HepG2 (cell line): ENCODE measurements at regions not wholly inside any gene's neighbourhood (a gene's known extent, or its start where the extent isn't known, plus 50 kb on each side); places are given as distances from the start of the nearest gene placed in this dataset.

Experiments
- ATAC-seq: fragments of 200-7000 bp; cut with Tn5 transposase; 3 replicates; pipeline ENCODE4 v1.9.1; 2020; ENCODE audit warnings: mild to moderate bottlenecking, moderate library complexity
- BruUV-seq: library from RNA; stranded (reverse); fragments of 400-500 nt; replicated peaks from 2 replicates; lab custom pipeline; 2021; lab: Mats Ljungman, UMichigan
- CTCF ChIA-PET: fragments of 300-600 bp; formaldehyde crosslinking; extraction: SDS; loops from one replicate; lab custom pipeline; 2021; ENCODE audit warnings: low total read pairs, inconsistent platforms, low intra/inter-chr PET ratio; lab: Yijun Ruan, JAX
- POLR2A ChIA-PET: fragments of 350-600 bp; sonication (Branson Sonifier 250); formaldehyde crosslinking; loops from one replicate; lab custom pipeline; 2020; ENCODE audit warnings: antibody characterized with exemption, inconsistent platforms; lab: Yijun Ruan, JAX
- DNase-seq: peaks from one replicate; pipeline ENCODE4 v3.0.0-alpha.2; 2015; ENCODE audit warnings: low spot score
- FAIRE-seq: peaks from 3 replicates; lab custom pipeline; 2011; peaks lifted over from hg19 to GRCh38; lab: Jason Lieb, UNC
- H2AFZ ChIP-seq: one replicate; pipeline ENCODE4 v1.6.1; 2011; ENCODE audit warnings: low read length, inconsistent platforms
- H3K27ac ChIP-seq: fragments of 300-600 bp; 3 replicates; pipeline ENCODE4 v1.8.0; 2011; ENCODE audit warnings: mixed run types, mild to moderate bottlenecking, mixed read lengths, low read length, inconsistent platforms; ENCODE audit not compliant: insufficient read depth; ENCODE audit errors: extremely low read length
- H3K27me3 ChIP-seq, 2 experiments: fragments of 200-600 bp in 1 of 2; 2 replicates in 1 of 2; 3 replicates in 1 of 2; pipeline versions ENCODE4 v1.6.0 to v1.8.0; 2011; ENCODE audit warnings: low read length in 2 of 2, mild to moderate bottlenecking in 2 of 2, moderate library complexity in 2 of 2, inconsistent platforms in 1 of 2; ENCODE audit not compliant: insufficient read depth in 2 of 2, control insufficient read depth in 1 of 2
- H3K36me3 ChIP-seq, 2 experiments: fragments of 200-600 bp in 1 of 2; replicated peaks in 1 of 2; 2 replicates in 1 of 2; 3 replicates in 1 of 2; pipeline versions ENCODE4 v1.5.1 to v1.8.0; 2011; ENCODE audit warnings: low read length in 2 of 2, inconsistent platforms in 1 of 2; ENCODE audit not compliant: insufficient read depth in 2 of 2, control insufficient read depth in 1 of 2
- H3K4me1 ChIP-seq: 2 replicates; pipeline ENCODE4 v1.5.1; 2012; ENCODE audit warnings: low read length, inconsistent platforms; ENCODE audit not compliant: insufficient read depth
- H3K4me2 ChIP-seq: 2 replicates; pipeline ENCODE4 v1.6.0; 2011; ENCODE audit warnings: low read depth, low read length, inconsistent platforms
- H3K4me3 ChIP-seq, 3 experiments: fragments of 200-600 bp in 1 of 3; sonication (generic), shearing (Covaris generic) in 1 of 3; replicated peaks in 1 of 3; 2 replicates each; pipeline ENCODE4 v1.5.1; 2011 to 2016; ENCODE audit warnings: low read length in 3 of 3, inconsistent platforms in 2 of 3, low read depth in 2 of 3, mild to moderate bottlenecking in 2 of 3, control low read depth in 1 of 3, mixed read lengths in 1 of 3; ENCODE audit not compliant: insufficient read depth in 1 of 3
- H3K79me2 ChIP-seq: one replicate; pipeline ENCODE4 v1.6.1; 2011; ENCODE audit warnings: low read length, inconsistent platforms; ENCODE audit not compliant: insufficient read depth
- H3K9ac ChIP-seq: 2 replicates; pipeline ENCODE4 v1.6.0; 2011; ENCODE audit warnings: mild to moderate bottlenecking, low read depth, low read length, inconsistent platforms; ENCODE audit not compliant: insufficient read depth
- H3K9me3 ChIP-seq: 2 replicates; pipeline ENCODE4 v1.5.1; 2012; ENCODE audit warnings: mild to moderate bottlenecking, low read length
- H4K20me1 ChIP-seq: 2 replicates; pipeline ENCODE4 v1.6.0; 2011; ENCODE audit warnings: inconsistent platforms, mild to moderate bottlenecking, low read length, moderate library complexity; ENCODE audit not compliant: insufficient read depth
- DNMT3B ChIP-seq: conservative IDR thresholded peaks from 2 replicates; pipeline ENCODE4 v1.6.1; 2016; ENCODE audit warnings: missing biosample characterization, control low read depth
- FOXK1 ChIP-seq: sonication (generic); formaldehyde crosslinking; IDR thresholded peaks from 2 replicates; pipeline ENCODE4 v1.4.0; 2020; ENCODE audit warnings: low read depth, missing genetic modification reagents, borderline replicate concordance
- PLRG1 ChIP-seq: fragments of 450-650 bp; conservative IDR thresholded peaks from 2 replicates; pipeline ENCODE4 v1.6.1; 2016
- YEATS4 ChIP-seq: sonication (generic); formaldehyde crosslinking; IDR thresholded peaks from 2 replicates; pipeline ENCODE4 v1.4.0; 2020; ENCODE audit warnings: missing genetic modification reagents, borderline replicate concordance
- ZNF367 ChIP-seq: sonication (generic); formaldehyde crosslinking; IDR thresholded peaks from 2 replicates; pipeline ENCODE4 v1.4.0; 2020; ENCODE audit warnings: missing genetic modification reagents, borderline replicate concordance
- WGBS: methylation state at CpG from one replicate; pipeline ENCODE4 v1.1.6; 2017; ENCODE audit warnings: low lambda C conversion rate; 5-methylcytosine and 5-hydroxymethylcytosine counted together
- in situ Hi-C: cut with HindIII; loops from 2 replicates; pipeline ENCODE4 v1.10.0; 2017; ENCODE audit warnings: low pct_unique_long_range_greater_than_20kb; ENCODE audit not compliant: extremely low pct_ligation_motif_present
- intact Hi-C: fragments of 100-400 bp; cut with micrococcal nuclease; formaldehyde crosslinking; loops from one replicate; pipeline ENCODE4 v1.10.0; 2022; ENCODE audit not compliant: unreplicated experiment
- TF ChIP-seq, protein P1 (sequence below): sonication (generic); formaldehyde crosslinking; IDR thresholded peaks from 2 replicates; pipeline ENCODE4 v1.8.0; 2022; ENCODE audit warnings: missing genetic modification reagents, low read depth, mild to moderate bottlenecking, borderline replicate concordance
- TF ChIP-seq, protein P2 (sequence below): sonication (generic); formaldehyde crosslinking; IDR thresholded peaks from 2 replicates; pipeline ENCODE4 v1.9.0; 2021; ENCODE audit warnings: mild to moderate bottlenecking, missing genetic modification reagents
- TF ChIP-seq, protein P3 (sequence below): IDR thresholded peaks from 2 replicates; pipeline ENCODE4 v1.6.1; 2016; ENCODE audit warnings: low read depth

DNA sequence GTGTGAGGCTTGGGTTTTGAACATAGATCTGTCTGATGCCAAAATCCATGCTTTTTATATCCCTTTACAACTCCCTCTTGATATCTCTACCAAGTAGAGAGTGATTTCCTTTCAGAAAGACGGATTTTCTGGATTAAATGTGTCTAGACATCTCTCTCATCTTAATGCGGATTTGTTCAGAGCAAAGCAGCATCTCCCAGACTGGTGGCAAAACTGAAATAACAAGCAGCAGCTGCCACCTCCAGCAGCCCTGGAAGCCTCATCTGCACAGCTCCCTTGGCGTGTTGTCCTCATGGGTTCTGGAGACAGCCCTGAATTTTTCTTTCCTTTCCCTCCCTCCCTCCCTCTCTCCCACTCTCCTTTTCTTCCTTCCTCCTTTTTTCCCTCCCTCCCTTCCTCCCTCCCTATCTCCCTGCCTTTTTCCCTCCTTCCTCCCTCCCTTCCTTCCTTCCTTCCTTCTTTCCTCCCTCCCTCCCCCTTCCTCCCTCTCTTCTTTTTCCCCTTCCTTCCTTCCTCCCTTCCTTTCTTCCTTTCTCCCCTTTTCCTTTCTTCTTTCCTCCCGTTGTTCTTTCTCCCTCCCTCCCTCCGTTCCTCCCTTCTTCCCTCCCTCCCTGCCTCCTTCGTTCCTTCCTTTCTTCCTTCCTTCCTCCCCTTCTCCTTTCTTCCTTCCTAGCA lies 639.9 kb downstream of the TYW1 start:
- ATAC-seq = no peak
- ChIA-PET CTCF (no interaction called here), POLR2A (no interaction called here)
- no peaks in the 10 kb centered on the region for H3K9me3 ChIP-seq
- no peak for DNase-seq
- H3K4me3 ChIP-seq = no peak overlapping the region
- H2AFZ ChIP-seq = no peak overlapping the region
- TF ChIP-seq YEATS4 (CRISPR knock-in tag) = no peak
- no peak for TF ChIP-seq ZNF367 (CRISPR knock-in tag)
- no peak for TF ChIP-seq FOXK1 (CRISPR knock-in tag)
- no peak for TF ChIP-seq DNMT3B
- TF ChIP-seq, protein P1, sequence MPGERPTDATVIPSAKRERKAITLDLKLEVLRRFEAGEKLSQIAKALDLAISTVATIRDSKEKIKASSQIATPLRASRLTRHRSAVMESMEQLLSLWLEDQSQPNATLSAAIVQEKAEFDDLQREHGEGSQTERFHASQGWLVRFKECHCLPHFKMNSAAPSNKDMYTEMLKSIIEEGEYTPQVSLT (CRISPR knock-in tag) = no peak
- TF ChIP-seq, protein P2, sequence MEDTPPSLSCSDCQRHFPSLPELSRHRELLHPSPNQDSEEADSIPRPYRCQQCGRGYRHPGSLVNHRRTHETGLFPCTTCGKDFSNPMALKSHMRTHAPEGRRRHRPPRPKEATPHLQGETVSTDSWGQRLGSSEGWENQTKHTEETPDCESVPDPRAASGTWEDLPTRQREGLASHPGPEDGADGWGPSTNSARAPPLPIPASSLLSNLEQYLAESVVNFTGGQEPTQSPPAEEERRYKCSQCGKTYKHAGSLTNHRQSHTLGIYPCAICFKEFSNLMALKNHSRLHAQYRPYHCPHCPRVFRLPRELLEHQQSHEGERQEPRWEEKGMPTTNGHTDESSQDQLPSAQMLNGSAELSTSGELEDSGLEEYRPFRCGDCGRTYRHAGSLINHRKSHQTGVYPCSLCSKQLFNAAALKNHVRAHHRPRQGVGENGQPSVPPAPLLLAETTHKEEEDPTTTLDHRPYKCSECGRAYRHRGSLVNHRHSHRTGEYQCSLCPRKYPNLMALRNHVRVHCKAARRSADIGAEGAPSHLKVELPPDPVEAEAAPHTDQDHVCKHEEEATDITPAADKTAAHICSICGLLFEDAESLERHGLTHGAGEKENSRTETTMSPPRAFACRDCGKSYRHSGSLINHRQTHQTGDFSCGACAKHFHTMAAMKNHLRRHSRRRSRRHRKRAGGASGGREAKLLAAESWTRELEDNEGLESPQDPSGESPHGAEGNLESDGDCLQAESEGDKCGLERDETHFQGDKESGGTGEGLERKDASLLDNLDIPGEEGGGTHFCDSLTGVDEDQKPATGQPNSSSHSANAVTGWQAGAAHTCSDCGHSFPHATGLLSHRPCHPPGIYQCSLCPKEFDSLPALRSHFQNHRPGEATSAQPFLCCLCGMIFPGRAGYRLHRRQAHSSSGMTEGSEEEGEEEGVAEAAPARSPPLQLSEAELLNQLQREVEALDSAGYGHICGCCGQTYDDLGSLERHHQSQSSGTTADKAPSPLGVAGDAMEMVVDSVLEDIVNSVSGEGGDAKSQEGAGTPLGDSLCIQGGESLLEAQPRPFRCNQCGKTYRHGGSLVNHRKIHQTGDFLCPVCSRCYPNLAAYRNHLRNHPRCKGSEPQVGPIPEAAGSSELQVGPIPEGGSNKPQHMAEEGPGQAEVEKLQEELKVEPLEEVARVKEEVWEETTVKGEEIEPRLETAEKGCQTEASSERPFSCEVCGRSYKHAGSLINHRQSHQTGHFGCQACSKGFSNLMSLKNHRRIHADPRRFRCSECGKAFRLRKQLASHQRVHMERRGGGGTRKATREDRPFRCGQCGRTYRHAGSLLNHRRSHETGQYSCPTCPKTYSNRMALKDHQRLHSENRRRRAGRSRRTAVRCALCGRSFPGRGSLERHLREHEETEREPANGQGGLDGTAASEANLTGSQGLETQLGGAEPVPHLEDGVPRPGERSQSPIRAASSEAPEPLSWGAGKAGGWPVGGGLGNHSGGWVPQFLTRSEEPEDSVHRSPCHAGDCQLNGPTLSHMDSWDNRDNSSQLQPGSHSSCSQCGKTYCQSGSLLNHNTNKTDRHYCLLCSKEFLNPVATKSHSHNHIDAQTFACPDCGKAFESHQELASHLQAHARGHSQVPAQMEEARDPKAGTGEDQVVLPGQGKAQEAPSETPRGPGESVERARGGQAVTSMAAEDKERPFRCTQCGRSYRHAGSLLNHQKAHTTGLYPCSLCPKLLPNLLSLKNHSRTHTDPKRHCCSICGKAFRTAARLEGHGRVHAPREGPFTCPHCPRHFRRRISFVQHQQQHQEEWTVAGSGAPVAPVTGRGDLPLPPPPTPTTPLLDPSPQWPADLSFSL (CRISPR knock-in tag) = no peak
- TF ChIP-seq PLRG1 = no peak
- TF ChIP-seq, protein P3, sequence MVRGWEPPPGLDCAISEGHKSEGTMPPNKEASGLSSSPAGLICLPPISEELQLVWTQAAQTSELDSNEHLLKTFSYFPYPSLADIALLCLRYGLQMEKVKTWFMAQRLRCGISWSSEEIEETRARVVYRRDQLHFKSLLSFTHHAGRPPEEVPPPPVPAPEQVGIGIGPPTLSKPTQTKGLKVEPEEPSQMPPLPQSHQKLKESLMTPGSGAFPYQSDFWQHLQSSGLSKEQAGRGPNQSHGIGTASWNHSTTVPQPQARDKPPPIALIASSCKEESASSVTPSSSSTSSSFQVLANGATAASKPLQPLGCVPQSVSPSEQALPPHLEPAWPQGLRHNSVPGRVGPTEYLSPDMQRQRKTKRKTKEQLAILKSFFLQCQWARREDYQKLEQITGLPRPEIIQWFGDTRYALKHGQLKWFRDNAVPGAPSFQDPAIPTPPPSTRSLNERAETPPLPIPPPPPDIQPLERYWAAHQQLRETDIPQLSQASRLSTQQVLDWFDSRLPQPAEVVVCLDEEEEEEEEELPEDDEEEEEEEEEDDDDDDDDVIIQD (CRISPR knock-in tag) = no peak
- no peak overlapping the region for H3K9ac ChIP-seq
- intact Hi-C loops (no loop called here), in situ Hi-C loops (no loop called here)
- BruUV-seq = no TSS peak
- no peaks in the 10 kb centered on the region for H3K27me3 ChIP-seq
- FAIRE-seq = no peak
- H3K27ac ChIP-seq = no peak overlapping the region
- H3K4me1 ChIP-seq = no peaks in the 10 kb centered on the region
- no peak overlapping the region for H3K4me2 ChIP-seq
- H3K36me3 ChIP-seq = no peaks in the 10 kb centered on the region
- no peaks in the 10 kb centered on the region for H3K79me2 ChIP-seq
- 24% methylated on average over 6 of the region's 6 CpGs for WGBS
- H4K20me1 ChIP-seq = no peaks in the 10 kb centered on the region
